ENCODE measurements at regions not wholly inside any gene's neighbourhood (a gene's known extent, or its start where the extent isn't known, plus 50 kb on each side); places are given as distances from the start of the nearest gene placed in this dataset.

GRCh38 chr1:237998581-237998980 lies 107.9 kb upstream of the ZP4 start:
- no peak for TF ChIP-seq CTCF (conservative IDR thresholded peaks at IDR 0.05)
- TF ChIP-seq ZFX (IDR thresholded peaks at IDR 0.05): no peak
